ENCODE measurements at regions not wholly inside any gene's neighbourhood (a gene's known extent, or its start where the extent isn't known, plus 50 kb on each side); places are given as distances from the start of the nearest gene placed in this dataset.
"Not testable (repeated sequence)": the region's sequence is repeated elsewhere in the genome, so short reads cannot be mapped to it uniquely, and the experiment has no call there.

GRCh38 chr1:149360351-149360750 is 114.5 kb upstream of the NBPF19 start:
- not testable (repeated sequence) for TF ChIP-seq CTCF (IDR thresholded peaks at IDR 0.05; ENCODE audit: low read depth, low read length); MAX (IDR thresholded peaks at IDR 0.05; ENCODE audit: low read depth, low read length); POLR2A (IDR thresholded peaks at IDR 0.05; ENCODE audit: extremely low read depth, insufficient read length); MYC (IDR thresholded peaks at IDR 0.05; ENCODE audit: low read depth, low read length)
